ENCODE measurements at regions not wholly inside any gene's neighbourhood (a gene's known extent, or its start where the extent isn't known, plus 50 kb on each side); places are given as distances from the start of the nearest gene placed in this dataset.

GRCh38 chr20:39105551-39105950, 143.4 kb downstream of the DHX35 start:
- no peaks in the 10 kb centered on the region for H3F3A ChIP-seq (replicated peaks; ENCODE audit: low read depth)
- H3K36me3 ChIP-seq (ENCODE audit: insufficient read depth), result no peaks in the 10 kb centered on the region
- no peak overlapping the region for H3K27ac ChIP-seq (ENCODE audit: low read depth)
- no peak overlapping the region for H3K4me2 ChIP-seq
- no peaks in the 10 kb centered on the region for H4K20me1 ChIP-seq (replicated peaks; ENCODE audit: insufficient read depth)
- peaks cover 15% of the 10 kb centered on the region; the same call in 2 of the 3 replicates for H3K4me1 Mint-ChIP-seq
- peaks cover 10% of the 10 kb centered on the region; the same call in 1 of the 2 replicates for H3K9me2 ChIP-seq (ENCODE audit: insufficient read depth)
- no peak overlapping the region for H3K4me3 ChIP-seq
- peaks cover 6% of the 10 kb centered on the region; the same call in 1 of the 3 replicates for H3K36me3 Mint-ChIP-seq (ENCODE audit: low read depth)
- H2AFZ ChIP-seq, result no peak overlapping the region
- peaks cover 13% of the 10 kb centered on the region for H3K4me1 ChIP-seq (ENCODE audit: insufficient read depth)
- H3K27me3 Mint-ChIP-seq (ENCODE audit: insufficient read depth, low read depth, poor library complexity), result peaks cover 10% of the 10 kb centered on the region
- no peaks in the 10 kb centered on the region for H3K27me3 ChIP-seq (ENCODE audit: insufficient read depth)
- peak; percentile 40 to 41 for TF ChIP-seq CTCF (conservative IDR thresholded peaks at IDR 0.05; ENCODE audit: low read depth in 2 of 2)
- TF ChIP-seq EZH2phosphoT487 (IDR thresholded peaks at IDR 0.05; ENCODE audit: unreplicated experiment), result no peak
- ATAC-seq, result no peak
- peaks cover 17% of the 10 kb centered on the region for H3K9me3 Mint-ChIP-seq
- H3K4me3 Mint-ChIP-seq, result no peak overlapping the region
- H3K79me2 ChIP-seq (replicated peaks; ENCODE audit: insufficient read depth), result no peaks in the 10 kb centered on the region
- no peak overlapping the region for H3K27ac Mint-ChIP-seq
- no peak for DNase-seq (ENCODE audit: low spot score)

- TF ChIP-seq CREB1 (CRISPR knock-in tag; IDR thresholded peaks at IDR 0.05; ENCODE audit: low read depth) (no peak), CTCF (conservative IDR thresholded peaks at IDR 0.05; ENCODE audit: low read depth in 2 of 2) (0 out of 4 replicates have a peak, but pooled peaks of 1 of the 2 experiments have one; percentile 8)
- Histone ChIP-seq H4K20me1 (replicated peaks; ENCODE audit: insufficient read depth) (no peaks in the 10 kb centered on the region), H3F3A (replicated peaks; ENCODE audit: low read depth) (no peaks in the 10 kb centered on the region), H3K36me3 (ENCODE audit: insufficient read depth) (no peaks in the 10 kb centered on the region), H2AFZ (no peak overlapping the region), H3K4me1 (ENCODE audit: insufficient read depth) (peaks cover 4% of the 10 kb centered on the region; the same call in 1 of the 2 replicates), H3K27ac (ENCODE audit: low read depth) (no peak overlapping the region), H3K9me2 (ENCODE audit: insufficient read depth) (peaks cover 10% of the 10 kb centered on the region; the same call in 1 of the 2 replicates), H3K79me2 (replicated peaks; ENCODE audit: insufficient read depth) (no peaks in the 10 kb centered on the region), H3K4me2 (no peak overlapping the region), H3K27me3 (ENCODE audit: insufficient read depth) (no peaks in the 10 kb centered on the region), H3K4me3 (no peak overlapping the region)
- H3K4me1 Mint-ChIP-seq, result peaks cover 5% of the 10 kb centered on the region; the same call in 1 of the 3 replicates
- peaks cover 6% of the 10 kb centered on the region; the same call in 1 of the 3 replicates for H3K36me3 Mint-ChIP-seq (ENCODE audit: low read depth)
- peaks cover 10% of the 10 kb centered on the region for H3K27me3 Mint-ChIP-seq (ENCODE audit: insufficient read depth, low read depth, poor library complexity)
- no peak for DNase-seq (ENCODE audit: low spot score)
- H3K4me3 Mint-ChIP-seq, result no peak overlapping the region
- H3K9me3 Mint-ChIP-seq, result peaks cover 17% of the 10 kb centered on the region
- ATAC-seq, result no peak
- no peak overlapping the region for H3K27ac Mint-ChIP-seq
Measured at GRCh38 chr20:39103732-39104131, 141.6 kb downstream of the DHX35 start.

- H3K36me3 Mint-ChIP-seq (ENCODE audit: low read depth), result peaks cover 6% of the 10 kb centered on the region; the same call in 1 of the 3 replicates
- no peak for TF ChIP-seq CREB1 (CRISPR knock-in tag; IDR thresholded peaks at IDR 0.05; ENCODE audit: low read depth)
- ATAC-seq (no peak), DNase-seq (ENCODE audit: low spot score) (no peak)
- no peaks in the 10 kb centered on the region for H3K27me3 ChIP-seq (ENCODE audit: insufficient read depth)
- H3K4me1 Mint-ChIP-seq, result peaks cover 4% of the 10 kb centered on the region; the same call in 1 of the 3 replicates
- peaks cover 17% of the 10 kb centered on the region for H3K9me3 Mint-ChIP-seq
- peaks cover 10% of the 10 kb centered on the region for H3K27me3 Mint-ChIP-seq (ENCODE audit: insufficient read depth, low read depth, poor library complexity)
- no peaks in the 10 kb centered on the region for H4K20me1 ChIP-seq (replicated peaks; ENCODE audit: insufficient read depth)
- no peak overlapping the region for H2AFZ ChIP-seq
- no peaks in the 10 kb centered on the region; the same call in 1 of the 2 replicates for H3K4me1 ChIP-seq (ENCODE audit: insufficient read depth)
- H3K27ac Mint-ChIP-seq, result no peak overlapping the region
- peaks cover 10% of the 10 kb centered on the region; the same call in 1 of the 2 replicates for H3K9me2 ChIP-seq (ENCODE audit: insufficient read depth)
- H3K79me2 ChIP-seq (replicated peaks; ENCODE audit: insufficient read depth), result no peaks in the 10 kb centered on the region
- no peaks in the 10 kb centered on the region for H3K36me3 ChIP-seq (ENCODE audit: insufficient read depth)
- H3K4me3 ChIP-seq, result no peak overlapping the region
- no peaks in the 10 kb centered on the region for H3F3A ChIP-seq (replicated peaks; ENCODE audit: low read depth)
- H3K4me2 ChIP-seq, result no peak overlapping the region
- H3K27ac ChIP-seq (ENCODE audit: low read depth), result no peak overlapping the region
- H3K4me3 Mint-ChIP-seq, result no peak overlapping the region
Measured at GRCh38 chr20:39103305-39103704, 141.2 kb downstream of the DHX35 start.
